ENCODE measurements at regions not wholly inside any gene's neighbourhood (a gene's known extent, or its start where the extent isn't known, plus 50 kb on each side); places are given as distances from the start of the nearest gene placed in this dataset.

- Histone ChIP-seq H3K36me3 (no peaks in the 10 kb centered on the region), H3K9me3 (no peaks in the 10 kb centered on the region), H3K4me1 (no peaks in the 10 kb centered on the region), H3K9ac (ENCODE audit: low read depth in 2 of 2, low read length in 2 of 2) (no peak overlapping the region), H3K4me3 (no peak overlapping the region), H3K27ac (no peak overlapping the region), H3K27me3 (no peaks in the 10 kb centered on the region)
- no peak for DNase-seq
- intact Hi-C loops (cut with DNase I), result no loop called here
- no peak for TF ChIP-seq CTCF (IDR thresholded peaks at IDR 0.05)
Measured at GRCh38 chr16:6031102-6031501, 933.5 kb upstream of the EEF2KMT start.

GRCh38 chr16:6027733-6028132 lies 930.1 kb upstream of the EEF2KMT start:
- intact Hi-C loops (cut with DNase I), result no loop called here
- DNase-seq, result no peak
- H3K4me3 ChIP-seq, result no peak overlapping the region
- no peaks in the 10 kb centered on the region for H3K9me3 ChIP-seq
- no peaks in the 10 kb centered on the region for H3K36me3 ChIP-seq
- H3K9ac ChIP-seq (ENCODE audit: low read depth in 2 of 2, low read length in 2 of 2), result no peak overlapping the region
- TF ChIP-seq CTCF (IDR thresholded peaks at IDR 0.05), result no peak
- H3K27me3 ChIP-seq, result no peaks in the 10 kb centered on the region
- no peaks in the 10 kb centered on the region for H3K4me1 ChIP-seq
- no peak overlapping the region for H3K27ac ChIP-seq

GRCh38 chr16:6023449-6023848 lies 925.9 kb upstream of the EEF2KMT start:
- H3K27ac ChIP-seq, result no peak overlapping the region
- H3K36me3 ChIP-seq, result no peaks in the 10 kb centered on the region
- no peak for DNase-seq
- no peak for TF ChIP-seq CTCF (IDR thresholded peaks at IDR 0.05)
- H3K4me1 ChIP-seq, result no peaks in the 10 kb centered on the region
- intact Hi-C loops (cut with DNase I), result no loop called here
- H3K9ac ChIP-seq (ENCODE audit: low read depth in 2 of 2, low read length in 2 of 2), result no peak overlapping the region
- H3K27me3 ChIP-seq, result peaks cover 13% of the 10 kb centered on the region
- H3K4me3 ChIP-seq, result no peak overlapping the region
- H3K9me3 ChIP-seq, result no peaks in the 10 kb centered on the region

- DNase-seq, result no peak
- intact Hi-C loops (cut with DNase I), result no loop called here
- Histone ChIP-seq H3K36me3 (no peaks in the 10 kb centered on the region), H3K4me3 (no peak overlapping the region), H3K9me3 (no peaks in the 10 kb centered on the region), H3K4me1 (no peaks in the 10 kb centered on the region), H3K9ac (ENCODE audit: low read depth in 2 of 2, low read length in 2 of 2) (no peak overlapping the region), H3K27me3 (peaks cover 17% of the 10 kb centered on the region), H3K27ac (no peak overlapping the region)
- TF ChIP-seq CTCF (IDR thresholded peaks at IDR 0.05), result no peak
Measured at GRCh38 chr16:6021276-6021943, 923.8 kb upstream of the EEF2KMT start.

- Histone ChIP-seq H3K27ac (no peak overlapping the region), H3K4me1 (no peaks in the 10 kb centered on the region), H3K9me3 (no peaks in the 10 kb centered on the region), H3K9ac (ENCODE audit: low read depth in 2 of 2, low read length in 2 of 2) (no peak overlapping the region), H3K4me3 (no peak overlapping the region), H3K27me3 (peaks cover 17% of the 10 kb centered on the region), H3K36me3 (no peaks in the 10 kb centered on the region)
- no peak for TF ChIP-seq CTCF (IDR thresholded peaks at IDR 0.05)
- intact Hi-C loops (cut with DNase I), result no loop called here
- no peak for DNase-seq
Measured at GRCh38 chr16:6020162-6020985, 922.8 kb upstream of the EEF2KMT start.

Data from colonic mucosa (tissue), 4 donors.